DMS114 treated with DMSO at 0.1 percent for 48 hours (cell line): ENCODE measurements at regions not wholly inside any gene's neighbourhood (a gene's known extent, or its start where the extent isn't known, plus 50 kb on each side); places are given as distances from the start of the nearest gene placed in this dataset.
"Not testable (repeated sequence)": the region's sequence is repeated elsewhere in the genome, so short reads cannot be mapped to it uniquely, and the experiment has no call there.

Experiments
- DNase-seq: peaks from one replicate; lab custom pipeline; 2025; ENCODE audit not compliant: unreplicated experiment; lab: John Stamatoyannopoulos, UW

GRCh38 chr2:16911746-16912145 lies 246.1 kb upstream of the CYRIA start:
- no peak for DNase-seq

- DNase-seq = no peak
Observed at GRCh38 chr2:16908656-16909055, 243.0 kb upstream of the CYRIA start.

- no peak for DNase-seq
Observed at GRCh38 chr2:16907645-16908282, 242.1 kb upstream of the CYRIA start.

DNA sequence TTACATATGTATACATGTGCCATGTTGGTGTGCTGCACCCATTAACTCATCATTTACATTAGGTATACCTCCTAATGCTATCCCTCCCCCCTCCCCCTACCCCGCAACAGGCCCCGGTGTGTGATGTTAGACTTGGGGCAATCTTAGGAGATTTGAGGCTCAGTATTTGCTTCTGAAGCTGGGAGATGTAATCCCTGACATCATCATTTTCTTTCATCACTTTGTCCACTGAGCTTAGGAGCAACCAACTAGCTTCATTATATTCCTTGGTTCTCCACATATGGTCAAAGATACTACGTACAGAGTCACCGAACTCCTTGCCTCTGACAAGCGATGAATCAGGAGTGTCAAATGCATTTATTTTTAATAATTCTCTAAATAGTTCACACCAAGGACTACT lies 239.7 kb upstream of the CYRIA start:
- not testable (repeated sequence) for DNase-seq

DNA sequence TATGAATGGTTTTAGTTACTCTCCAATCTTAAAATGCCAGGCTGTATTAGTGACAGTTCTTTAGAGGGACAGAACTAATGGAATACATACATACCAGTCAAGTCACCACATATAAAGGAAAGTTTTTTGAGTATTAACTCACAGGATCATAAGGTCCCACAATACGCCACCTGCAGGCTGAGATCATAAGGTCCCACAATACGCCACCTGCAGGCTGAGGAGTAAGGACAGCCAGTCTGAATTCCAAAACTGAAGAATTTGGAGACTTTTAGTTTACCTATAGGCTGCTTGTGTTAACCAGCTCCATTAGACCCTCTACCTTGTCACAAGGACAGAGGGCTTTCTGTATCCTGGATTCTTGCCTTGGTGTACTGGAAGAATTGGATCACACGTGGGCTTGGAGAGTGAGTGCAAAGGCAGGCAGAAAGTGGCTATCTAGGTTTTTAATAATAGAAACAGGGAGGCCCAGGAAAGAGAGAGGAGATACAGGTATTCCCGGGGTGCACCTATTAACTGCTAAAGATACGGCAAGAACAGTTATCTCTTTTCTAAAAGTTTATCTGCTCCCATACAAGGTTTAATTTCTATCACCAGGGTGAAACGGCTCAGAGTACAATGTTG lies 234.9 kb upstream of the CYRIA start:
- peak; percentile 1 for DNase-seq

DNA sequence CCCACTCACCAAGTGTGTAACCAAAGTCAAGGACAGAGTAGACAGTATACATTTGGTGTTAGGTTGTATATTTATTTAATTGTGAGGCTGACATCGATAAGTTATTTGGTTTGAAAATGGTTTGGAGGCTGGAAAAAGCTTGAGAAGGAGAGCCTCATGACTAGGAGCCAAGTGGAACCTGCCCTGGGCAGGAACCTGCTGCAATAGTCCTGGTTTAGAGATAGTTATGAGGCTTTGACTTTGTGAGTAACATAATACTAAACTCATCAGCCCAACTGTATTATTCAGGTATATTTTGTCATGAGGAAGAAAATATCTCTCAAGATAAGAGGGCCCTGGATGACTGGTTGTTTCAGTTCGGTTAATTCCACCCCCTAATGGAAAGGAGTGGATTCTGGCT lies 234.3 kb upstream of the CYRIA start:
- no peak for DNase-seq

DNA sequence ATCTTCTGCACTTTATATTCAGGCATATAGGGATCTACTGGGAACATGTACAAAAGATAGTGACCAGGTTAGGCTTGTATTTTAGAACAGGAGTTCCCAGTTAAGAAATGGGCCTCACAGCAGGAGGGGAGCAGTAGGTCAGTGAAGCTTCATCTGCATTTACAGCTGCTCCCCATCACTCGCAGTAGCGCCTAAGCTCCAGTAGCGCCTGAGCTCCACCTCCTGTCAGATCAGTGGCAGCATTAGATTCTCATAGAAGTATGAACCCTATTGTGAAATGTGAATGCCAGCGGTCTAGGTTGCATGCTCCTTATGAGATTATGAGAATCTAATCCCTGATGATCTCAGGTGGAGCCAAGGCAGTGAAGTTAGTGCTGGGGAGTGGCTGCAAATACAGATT lies 224.4 kb upstream of the CYRIA start:
- DNase-seq = no peak

DNA sequence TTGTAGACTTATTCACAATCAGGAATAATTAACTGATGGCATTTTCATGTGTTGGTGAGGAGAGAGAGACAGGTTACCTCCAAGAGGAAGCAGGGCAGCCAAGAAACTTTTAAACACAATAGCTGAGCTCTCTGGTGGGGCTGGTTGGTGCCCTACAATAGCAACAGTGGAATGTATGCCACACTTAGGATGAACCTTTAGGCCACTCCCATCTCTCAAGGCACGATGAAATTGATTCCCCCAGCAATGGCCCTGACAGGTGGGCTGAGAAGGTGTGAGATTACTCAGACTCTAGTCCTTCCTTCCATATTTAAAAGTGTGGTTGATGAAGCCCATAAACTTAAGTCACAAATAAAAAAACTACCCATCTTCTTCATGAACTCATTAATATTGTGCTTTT lies 219.4 kb upstream of the CYRIA start:
- no peak for DNase-seq

GRCh38 chr2:16882706-16883105 lies 217.1 kb upstream of the CYRIA start:
- no peak for DNase-seq

- DNase-seq = no peak
Observed at GRCh38 chr2:16881122-16881521, 215.5 kb upstream of the CYRIA start.

DNA sequence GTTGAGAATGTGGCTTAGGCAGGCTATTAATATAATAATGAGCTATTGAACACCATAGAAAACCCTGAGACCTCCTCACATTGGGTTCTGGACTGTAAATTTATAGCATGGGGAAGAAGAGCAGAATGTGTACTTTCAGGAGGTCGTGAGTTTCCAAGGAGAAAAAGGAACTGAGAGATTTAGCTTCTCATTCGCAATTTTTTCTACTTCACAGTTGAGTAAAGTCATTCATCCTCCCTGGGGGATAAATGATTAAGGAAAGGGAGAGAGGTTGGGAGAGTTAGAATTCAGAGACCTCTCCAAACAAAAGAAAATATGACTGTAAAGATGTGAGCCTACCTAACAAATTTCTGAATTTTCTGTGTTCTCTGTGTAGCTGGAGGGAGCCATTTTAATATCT lies 205.8 kb upstream of the CYRIA start:
- DNase-seq = no peak

DNA sequence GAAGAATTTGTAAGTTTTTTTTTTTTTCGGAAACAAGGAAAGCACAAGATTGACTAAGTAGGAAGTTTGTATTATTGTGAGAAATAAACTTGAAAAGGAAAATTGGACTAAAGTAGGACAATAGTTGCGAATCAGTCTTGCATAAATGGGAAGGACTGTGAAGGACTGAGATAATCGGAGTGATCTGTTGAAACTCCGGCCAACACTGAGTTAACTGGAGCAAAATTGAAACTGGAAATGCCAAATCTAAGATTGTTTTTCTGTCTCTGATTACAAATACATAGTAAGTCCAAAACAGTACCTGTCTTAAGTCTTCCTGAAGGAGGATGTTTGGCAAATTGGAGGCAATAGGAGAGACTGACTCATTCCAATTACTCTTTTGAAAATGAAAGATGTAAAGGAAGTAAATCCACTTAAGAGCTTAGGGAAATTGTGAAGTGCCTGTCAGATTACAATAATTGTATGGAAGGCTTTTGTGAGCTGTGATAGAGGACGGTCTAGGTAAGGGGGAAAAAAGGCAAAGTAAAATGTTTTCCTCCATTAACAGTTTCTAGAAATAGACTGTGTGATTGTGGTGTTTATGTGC lies 204.9 kb upstream of the CYRIA start:
- DNase-seq = no peak

- no peak for DNase-seq
Observed at GRCh38 chr2:16869711-16870110, 204.1 kb upstream of the CYRIA start.

- DNase-seq = no peak
Observed at GRCh38 chr2:16862471-16862870, 196.8 kb upstream of the CYRIA start.

DNA sequence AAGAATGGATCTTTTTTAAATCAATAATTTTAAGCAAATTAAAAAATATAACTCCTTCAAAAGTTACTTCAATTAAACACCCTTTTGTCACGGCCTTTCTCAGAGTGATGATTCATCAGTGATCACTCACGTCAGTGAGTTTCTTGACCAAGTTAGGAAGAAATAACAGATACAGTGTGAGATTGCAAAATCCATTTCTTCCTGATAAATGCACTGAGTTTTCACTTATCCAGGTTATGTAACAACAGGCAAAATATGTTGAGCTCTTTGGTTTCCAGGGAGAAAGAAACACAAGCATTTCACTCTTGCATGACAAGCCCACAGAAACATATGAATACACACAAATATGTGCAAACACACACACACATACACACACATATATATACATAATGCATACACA lies 195.9 kb upstream of the CYRIA start:
- DNase-seq = no peak

DNA sequence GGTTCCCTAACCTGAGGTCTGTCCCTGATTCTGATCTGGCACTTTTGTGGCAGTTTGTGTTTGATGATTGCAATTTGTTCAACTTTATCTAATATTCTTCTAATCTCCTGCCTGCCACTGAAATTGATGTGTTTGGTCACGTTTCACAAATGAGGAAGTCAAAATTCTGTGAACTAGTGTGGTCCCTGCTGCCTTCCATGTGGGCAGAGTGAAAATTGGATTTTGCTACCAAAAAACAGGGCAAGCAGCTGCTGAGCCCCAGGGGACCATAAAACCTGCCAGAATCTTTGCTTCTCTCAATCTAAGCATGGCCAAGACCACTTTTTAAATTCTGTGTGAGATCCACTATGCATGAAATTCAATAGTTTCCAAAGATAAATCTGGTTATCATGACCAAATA lies 195.5 kb upstream of the CYRIA start:
- no peak for DNase-seq

- no peak for DNase-seq
Observed at GRCh38 chr2:16860627-16861026, 195.0 kb upstream of the CYRIA start.

DNA sequence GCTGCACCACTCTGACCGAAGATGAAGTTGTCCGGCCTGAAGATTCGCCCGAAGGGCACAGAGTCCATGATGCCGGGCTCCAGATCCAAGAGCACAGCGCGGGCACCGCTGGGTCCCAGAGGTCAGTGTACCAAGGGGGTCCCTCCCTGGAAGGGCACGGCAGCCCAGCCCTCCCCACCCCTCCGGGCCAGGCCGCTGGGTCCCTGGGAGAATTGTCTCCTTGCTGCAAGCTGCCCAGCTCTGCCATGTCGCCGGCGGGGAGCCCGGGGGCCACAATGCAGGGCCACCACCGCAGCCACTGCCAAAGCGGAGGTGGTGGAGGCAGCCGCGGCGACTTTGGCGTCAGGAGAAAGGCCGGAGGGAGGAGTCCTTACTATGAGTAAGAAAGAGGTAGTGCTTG lies 189.5 kb upstream of the CYRIA start:
- no peak for DNase-seq

GRCh38 chr2:16853088-16853487 lies 187.5 kb upstream of the CYRIA start:
- DNase-seq = no peak

DNA sequence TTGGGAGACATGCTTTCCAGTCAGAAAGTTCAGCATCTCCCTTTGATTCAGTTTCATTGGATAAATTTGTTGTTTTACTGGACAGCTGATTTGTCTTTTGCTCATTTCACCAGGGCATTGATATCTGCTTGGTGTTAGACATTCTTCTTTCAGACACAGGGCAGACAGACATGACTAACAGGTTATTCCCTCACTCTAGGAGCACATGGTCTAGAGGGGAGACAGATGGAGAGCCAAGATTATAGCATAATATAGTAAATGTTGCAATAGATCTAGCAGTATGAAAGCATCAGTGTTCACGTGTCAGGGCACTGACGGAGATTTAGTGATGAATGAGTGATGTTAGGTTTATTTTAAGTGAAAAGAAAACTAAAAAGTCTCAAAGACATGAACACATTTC lies 187.0 kb upstream of the CYRIA start:
- DNase-seq = no peak

DNA sequence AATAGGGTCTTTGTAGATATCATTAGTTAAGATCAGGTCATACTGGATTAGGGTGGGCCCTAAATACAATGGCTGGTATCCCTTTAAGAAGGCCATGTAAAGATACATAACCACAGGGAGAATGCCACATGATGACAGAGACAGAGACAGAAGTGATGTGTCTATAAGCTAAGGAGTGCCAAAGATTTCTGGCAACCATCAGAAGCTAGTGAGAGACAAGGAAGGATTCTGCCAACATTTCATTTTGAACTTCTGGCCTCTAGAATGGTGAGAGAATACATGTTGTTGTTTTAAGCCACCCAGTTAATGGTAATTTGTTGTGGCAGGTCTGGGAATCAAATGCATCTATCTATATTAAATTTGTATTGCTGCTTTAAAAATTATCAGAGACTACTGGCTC lies 185.5 kb upstream of the CYRIA start:
- no peak for DNase-seq

GRCh38 chr2:16840496-16841172 lies 175.0 kb upstream of the CYRIA start:
- DNase-seq = no peak
